ENCODE measurements at regions not wholly inside any gene's neighbourhood (a gene's known extent, or its start where the extent isn't known, plus 50 kb on each side); places are given as distances from the start of the nearest gene placed in this dataset.

GRCh38 chr7:57638666-57639065 lies 188.7 kb downstream of the ZNF716 start:
- no peaks in the 10 kb centered on the region for H3K4me1 ChIP-seq (replicated peaks in 1 of 2)
- H3K36me3 ChIP-seq (replicated peaks in 1 of 2): no peaks in the 10 kb centered on the region
- no peaks in the 10 kb centered on the region for H3K27me3 ChIP-seq
- 48 to 83% (median 58%) methylated on average over 1 to 2 of the region's 2 CpGs for WGBS, 4 donors
- TF ChIP-seq CTCF (IDR thresholded peaks at IDR 0.05) (no peak), POLR2A (IDR thresholded peaks at IDR 0.05) (no peak)
- no peak for DNase-seq
- intact Hi-C loops (cut with DNase I): no loop called here
- H3K27ac ChIP-seq: no peak overlapping the region
- no peaks in the 10 kb centered on the region for H3K9me3 ChIP-seq (replicated peaks in 1 of 3)
- H3K4me3 ChIP-seq: no peak overlapping the region

- Histone ChIP-seq H3K36me3 (replicated peaks in 1 of 2) (no peaks in the 10 kb centered on the region), H3K27ac (no peak overlapping the region), H3K27me3 (no peaks in the 10 kb centered on the region), H3K4me1 (replicated peaks in 1 of 2) (no peaks in the 10 kb centered on the region), H3K9me3 (replicated peaks in 1 of 3) (no peaks in the 10 kb centered on the region), H3K4me3 (no peak overlapping the region)
- TF ChIP-seq POLR2A (IDR thresholded peaks at IDR 0.05) (no peak), CTCF (IDR thresholded peaks at IDR 0.05) (no peak)
- intact Hi-C loops (cut with DNase I): no loop called here
- no peak for DNase-seq
- WGBS, 4 donors: 78 to 90% (median 88%) methylated on average over 3 to 5 of the region's 5 CpGs
Measured at GRCh38 chr7:57641521-57642067, 191.6 kb downstream of the ZNF716 start.

- Histone ChIP-seq H3K27me3 (no peaks in the 10 kb centered on the region), H3K4me1 (replicated peaks in 1 of 2) (no peaks in the 10 kb centered on the region), H3K36me3 (replicated peaks in 1 of 2) (no peaks in the 10 kb centered on the region), H3K27ac (no peak overlapping the region), H3K4me3 (no peak overlapping the region), H3K9me3 (replicated peaks in 1 of 3) (no peaks in the 10 kb centered on the region)
- no peak for TF ChIP-seq CTCF (IDR thresholded peaks at IDR 0.05)
- TF ChIP-seq POLR2A (IDR thresholded peaks at IDR 0.05): no peak
- 71 to 95% (median 87%) methylated on average over 2 to 4 of the region's 4 CpGs for WGBS, 4 donors
- intact Hi-C loops (cut with DNase I): no loop called here
- DNase-seq: no peak
Measured at GRCh38 chr7:57642730-57643129, 192.8 kb downstream of the ZNF716 start.

GRCh38 chr7:57646219-57646900 lies 196.4 kb downstream of the ZNF716 start:
- Histone ChIP-seq H3K27me3 (no peaks in the 10 kb centered on the region), H3K36me3 (replicated peaks in 1 of 2) (no peaks in the 10 kb centered on the region), H3K9me3 (replicated peaks in 1 of 3) (no peaks in the 10 kb centered on the region), H3K4me1 (replicated peaks in 1 of 2) (no peaks in the 10 kb centered on the region), H3K27ac (no peak overlapping the region), H3K4me3 (no peak overlapping the region)
- intact Hi-C loops (cut with DNase I): no loop called here
- WGBS, 4 donors: 85 to 90% (median 86%) methylated on average over 27 to 32 of the region's 32 CpGs
- DNase-seq: peak in 1 of 7 donors; percentile 23
- TF ChIP-seq POLR2A (IDR thresholded peaks at IDR 0.05) (no peak), CTCF (IDR thresholded peaks at IDR 0.05) (no peak)

Data from adrenal gland (tissue), 9 donors.